ENCODE measurements at regions not wholly inside any gene's neighbourhood (a gene's known extent, or its start where the extent isn't known, plus 50 kb on each side); places are given as distances from the start of the nearest gene placed in this dataset.

- in situ Hi-C loops (cut with HindIII; ENCODE audit: low pct_ligation_motif_present, low sequenced_read_pairs), result no loop called here
- no peak for TF ChIP-seq CTCF (IDR thresholded peaks at IDR 0.05; ENCODE audit: low read depth, low read length, missing control alignments)
- H3K4me3 ChIP-seq (ENCODE audit: low read depth, low read length), result no peak overlapping the region
These were observed 95.6 kb upstream of the CDH6 start for GRCh38 chr5:31097851-31098250.

GRCh38 chr5:31096238-31096865 is 97.1 kb upstream of the CDH6 start:
- in situ Hi-C loops (cut with HindIII; ENCODE audit: low pct_ligation_motif_present, low sequenced_read_pairs), result no loop called here
- Histone ChIP-seq H3K4me3 (ENCODE audit: low read depth, low read length) (no peak overlapping the region), H3K27me3 (replicated peaks) (no peaks in the 10 kb centered on the region), H3K36me3 (replicated peaks) (no peaks in the 10 kb centered on the region), H3K27ac (peak overlapping the region; percentile 49)
- no peak for TF ChIP-seq CTCF (IDR thresholded peaks at IDR 0.05; ENCODE audit: low read depth, low read length, missing control alignments)
- peak; percentile 78 for DNase-seq

More at GRCh38 chr5:31097851-31098250, 95.6 kb upstream of the CDH6 start:
- Histone ChIP-seq H3K27me3 (replicated peaks) (no peaks in the 10 kb centered on the region), H3K36me3 (replicated peaks) (no peaks in the 10 kb centered on the region), H3K27ac (no peak overlapping the region)
- DNase-seq, result no peak

GRCh38 chr5:31095796-31096195 is 97.7 kb upstream of the CDH6 start:
- Histone ChIP-seq H3K27ac (no peak overlapping the region), H3K27me3 (replicated peaks) (no peaks in the 10 kb centered on the region), H3K36me3 (replicated peaks) (no peaks in the 10 kb centered on the region), H3K4me3 (ENCODE audit: low read depth, low read length) (no peak overlapping the region)
- TF ChIP-seq CTCF (IDR thresholded peaks at IDR 0.05; ENCODE audit: low read depth, low read length, missing control alignments), result no peak
- in situ Hi-C loops (cut with HindIII; ENCODE audit: low pct_ligation_motif_present, low sequenced_read_pairs), result no loop called here
- DNase-seq, result no peak

GRCh38 chr5:31091501-31091900 is 102.0 kb upstream of the CDH6 start:
- no peak for TF ChIP-seq CTCF (IDR thresholded peaks at IDR 0.05; ENCODE audit: low read depth, low read length, missing control alignments)
- H3K27me3 ChIP-seq (replicated peaks), result no peaks in the 10 kb centered on the region
- H3K27ac ChIP-seq, result no peak overlapping the region
- no peaks in the 10 kb centered on the region for H3K36me3 ChIP-seq (replicated peaks)
- DNase-seq, result no peak
- in situ Hi-C loops (cut with HindIII; ENCODE audit: low pct_ligation_motif_present, low sequenced_read_pairs), result no loop called here
- H3K4me3 ChIP-seq (ENCODE audit: low read depth, low read length), result no peak overlapping the region

- no peak for DNase-seq
- in situ Hi-C loops (cut with HindIII; ENCODE audit: low pct_ligation_motif_present, low sequenced_read_pairs), result no loop called here
These were observed 103.0 kb upstream of the CDH6 start for GRCh38 chr5:31090467-31090866.

More at GRCh38 chr5:31090467-31090866, 103.0 kb upstream of the CDH6 start:
- no peak overlapping the region for H3K4me3 ChIP-seq (ENCODE audit: low read depth, low read length)
- no peak for TF ChIP-seq CTCF (IDR thresholded peaks at IDR 0.05; ENCODE audit: low read depth, low read length, missing control alignments)
- H3K36me3 ChIP-seq (replicated peaks), result no peaks in the 10 kb centered on the region
- no peaks in the 10 kb centered on the region for H3K27me3 ChIP-seq (replicated peaks)
- H3K27ac ChIP-seq, result no peak overlapping the region

Measured in brain microvascular endothelial cell (primary cell).